VCaP (cell line): ENCODE measurements at regions not wholly inside any gene's neighbourhood (a gene's known extent, or its start where the extent isn't known, plus 50 kb on each side); places are given as distances from the start of the nearest gene placed in this dataset.

Experiments used
- H3K27ac ChIP-seq: fragments of 450-650 bp; 2 replicates; pipeline ENCODE4 v1.5.1; 2017
- CTCF ChIP-seq: fragments of 450-650 bp; conservative IDR thresholded peaks from 2 replicates; pipeline ENCODE4 v1.5.1; 2017; ENCODE audit warnings: mild to moderate bottlenecking, moderate library complexity

GRCh38 chr10:2633630-2634029 lies 433.7 kb upstream of the PFKP start:
- no peak overlapping the region for H3K27ac ChIP-seq
- no peak for TF ChIP-seq CTCF

GRCh38 chr10:2631557-2632205 lies 435.7 kb upstream of the PFKP start:
- H3K27ac ChIP-seq = no peak overlapping the region
- TF ChIP-seq CTCF = no peak

- no peak overlapping the region for H3K27ac ChIP-seq
- TF ChIP-seq CTCF = no peak
These were observed 438.6 kb upstream of the PFKP start for GRCh38 chr10:2628705-2629104.

DNA sequence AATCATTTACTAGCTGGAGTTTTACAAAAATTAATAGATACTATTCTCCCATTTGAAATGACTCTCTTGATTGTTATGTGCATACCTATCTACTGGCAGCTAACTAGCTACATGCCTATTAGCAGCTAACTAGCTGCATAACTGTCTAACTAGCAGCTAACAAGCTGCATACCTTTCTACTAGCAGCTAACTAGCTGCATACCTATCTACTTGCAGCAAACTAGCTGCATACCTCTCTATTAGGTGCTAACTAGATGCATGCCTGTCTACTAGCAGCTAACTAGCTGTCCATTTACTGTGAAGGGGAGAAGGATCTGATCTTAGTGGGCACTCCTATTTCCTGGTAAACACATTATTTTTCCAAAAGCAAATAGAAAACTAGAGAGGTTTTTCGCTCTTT lies 439.4 kb upstream of the PFKP start:
- no peak overlapping the region for H3K27ac ChIP-seq
- TF ChIP-seq CTCF = no peak

DNA sequence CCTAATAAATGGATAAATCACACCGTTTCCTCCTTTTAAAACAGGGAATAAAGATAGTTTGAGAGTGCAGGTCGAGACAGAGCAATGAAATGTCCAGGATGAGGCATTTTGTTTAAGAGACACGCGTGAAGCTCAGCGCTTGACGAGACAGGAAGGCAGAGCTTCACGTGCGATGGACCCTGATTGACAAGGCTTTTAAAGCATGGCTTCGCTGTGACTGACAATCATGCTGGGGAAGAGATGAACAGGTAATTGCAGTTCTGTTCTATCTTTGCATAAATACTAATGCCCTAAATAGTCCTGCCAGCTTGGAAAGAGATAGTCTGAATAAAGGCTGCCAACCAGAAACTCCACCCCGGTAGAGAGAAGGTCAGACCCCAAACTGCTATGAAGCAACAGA lies 442.3 kb upstream of the PFKP start:
- TF ChIP-seq CTCF = no peak
- H3K27ac ChIP-seq = no peak overlapping the region

GRCh38 chr10:2623675-2624274 lies 443.6 kb upstream of the PFKP start:
- H3K27ac ChIP-seq = no peak overlapping the region

More at GRCh38 chr10:2623675-2624274, 443.6 kb upstream of the PFKP start:
- no peak for TF ChIP-seq CTCF
